GM23338 (cell line): ENCODE measurements at regions not wholly inside any gene's neighbourhood (a gene's known extent, or its start where the extent isn't known, plus 50 kb on each side); places are given as distances from the start of the nearest gene placed in this dataset.

Source experiments
- CREB1 ChIP-seq: fragments of 250-450 bp; sonication (Bioruptor Pico); IDR thresholded peaks from 2 replicates; pipeline ENCODE4 v1.5.0; 2020; ENCODE audit warnings: low read depth, mild to moderate bottlenecking, moderate library complexity
- EZH2 ChIP-seq: fragments of 200-600 bp; sonication (generic); IDR thresholded peaks from one replicate; pipeline ENCODE4 v1.8.0; 2017; ENCODE audit warnings: antibody characterized with exemption, mild to moderate bottlenecking, low read depth; ENCODE audit not compliant: unreplicated experiment
- EZH2phosphoT487 ChIP-seq: fragments of 200-600 bp; sonication (generic); IDR thresholded peaks from one replicate; pipeline ENCODE4 v1.8.1; 2018; ENCODE audit warnings: antibody characterized with exemption; ENCODE audit not compliant: unreplicated experiment
- JUNB ChIP-seq: IDR thresholded peaks from one replicate; pipeline ENCODE4 v1.6.1; 2016; ENCODE audit warnings: antibody characterized with exemption; ENCODE audit not compliant: unreplicated experiment
- NANOG ChIP-seq: IDR thresholded peaks from 2 replicates; pipeline ENCODE4 v1.6.1; 2016; ENCODE audit warnings: antibody characterized with exemption, borderline replicate concordance
- POLR2AphosphoS5 ChIP-seq: IDR thresholded peaks from 2 replicates; pipeline ENCODE4 v1.6.1; 2016; ENCODE audit warnings: antibody characterized with exemption, low read depth
- REST ChIP-seq: IDR thresholded peaks from one replicate; pipeline ENCODE4 v1.6.1; 2018; ENCODE audit warnings: antibody characterized with exemption; ENCODE audit not compliant: unreplicated experiment
- ZNF331 ChIP-seq: fragments of 250-450 bp; sonication (Bioruptor Pico); IDR thresholded peaks from 2 replicates; pipeline ENCODE4 v1.5.0; 2020; ENCODE audit warnings: low read depth, mild to moderate bottlenecking, moderate library complexity
- TF ChIP-seq, protein P1 (sequence below), 2 experiments: fragments of 200-600 bp in 1 of 2; sonication (generic) in 1 of 2; conservative IDR thresholded peaks; 2 replicates each; pipeline versions ENCODE4 v1.5.1 to v1.6.1; 2016 to 2017; ENCODE audit warnings: antibody characterized with exemption in 2 of 2, low read depth in 2 of 2, mild to moderate bottlenecking in 2 of 2, moderate library complexity in 1 of 2
- TF ChIP-seq, protein P2 (sequence below): fragments of 250-450 bp; sonication (Bioruptor Pico); IDR thresholded peaks from 2 replicates; pipeline ENCODE4 v1.5.0; 2020; ENCODE audit warnings: mild to moderate bottlenecking, moderate library complexity
- TF ChIP-seq, protein P3 (sequence below): IDR thresholded peaks from 2 replicates; pipeline ENCODE4 v1.6.1; 2016; ENCODE audit warnings: antibody characterized with exemption

GRCh38 chr4:112970903-112971302 lies 78.5 kb upstream of the ANK2 start:
- TF ChIP-seq EZH2 (no peak), POLR2AphosphoS5 (no peak), CREB1 (CRISPR knock-in tag) (no peak), EZH2phosphoT487 (no peak), REST (no peak), JUNB (no peak), ZNF331 (CRISPR knock-in tag) (no peak), NANOG (no peak)
- TF ChIP-seq, protein P1, sequence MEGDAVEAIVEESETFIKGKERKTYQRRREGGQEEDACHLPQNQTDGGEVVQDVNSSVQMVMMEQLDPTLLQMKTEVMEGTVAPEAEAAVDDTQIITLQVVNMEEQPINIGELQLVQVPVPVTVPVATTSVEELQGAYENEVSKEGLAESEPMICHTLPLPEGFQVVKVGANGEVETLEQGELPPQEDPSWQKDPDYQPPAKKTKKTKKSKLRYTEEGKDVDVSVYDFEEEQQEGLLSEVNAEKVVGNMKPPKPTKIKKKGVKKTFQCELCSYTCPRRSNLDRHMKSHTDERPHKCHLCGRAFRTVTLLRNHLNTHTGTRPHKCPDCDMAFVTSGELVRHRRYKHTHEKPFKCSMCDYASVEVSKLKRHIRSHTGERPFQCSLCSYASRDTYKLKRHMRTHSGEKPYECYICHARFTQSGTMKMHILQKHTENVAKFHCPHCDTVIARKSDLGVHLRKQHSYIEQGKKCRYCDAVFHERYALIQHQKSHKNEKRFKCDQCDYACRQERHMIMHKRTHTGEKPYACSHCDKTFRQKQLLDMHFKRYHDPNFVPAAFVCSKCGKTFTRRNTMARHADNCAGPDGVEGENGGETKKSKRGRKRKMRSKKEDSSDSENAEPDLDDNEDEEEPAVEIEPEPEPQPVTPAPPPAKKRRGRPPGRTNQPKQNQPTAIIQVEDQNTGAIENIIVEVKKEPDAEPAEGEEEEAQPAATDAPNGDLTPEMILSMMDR (conservative IDR thresholded peaks at IDR 0.05; ENCODE audit: low read depth in 2 of 2): no peak
- TF ChIP-seq, protein P2, sequence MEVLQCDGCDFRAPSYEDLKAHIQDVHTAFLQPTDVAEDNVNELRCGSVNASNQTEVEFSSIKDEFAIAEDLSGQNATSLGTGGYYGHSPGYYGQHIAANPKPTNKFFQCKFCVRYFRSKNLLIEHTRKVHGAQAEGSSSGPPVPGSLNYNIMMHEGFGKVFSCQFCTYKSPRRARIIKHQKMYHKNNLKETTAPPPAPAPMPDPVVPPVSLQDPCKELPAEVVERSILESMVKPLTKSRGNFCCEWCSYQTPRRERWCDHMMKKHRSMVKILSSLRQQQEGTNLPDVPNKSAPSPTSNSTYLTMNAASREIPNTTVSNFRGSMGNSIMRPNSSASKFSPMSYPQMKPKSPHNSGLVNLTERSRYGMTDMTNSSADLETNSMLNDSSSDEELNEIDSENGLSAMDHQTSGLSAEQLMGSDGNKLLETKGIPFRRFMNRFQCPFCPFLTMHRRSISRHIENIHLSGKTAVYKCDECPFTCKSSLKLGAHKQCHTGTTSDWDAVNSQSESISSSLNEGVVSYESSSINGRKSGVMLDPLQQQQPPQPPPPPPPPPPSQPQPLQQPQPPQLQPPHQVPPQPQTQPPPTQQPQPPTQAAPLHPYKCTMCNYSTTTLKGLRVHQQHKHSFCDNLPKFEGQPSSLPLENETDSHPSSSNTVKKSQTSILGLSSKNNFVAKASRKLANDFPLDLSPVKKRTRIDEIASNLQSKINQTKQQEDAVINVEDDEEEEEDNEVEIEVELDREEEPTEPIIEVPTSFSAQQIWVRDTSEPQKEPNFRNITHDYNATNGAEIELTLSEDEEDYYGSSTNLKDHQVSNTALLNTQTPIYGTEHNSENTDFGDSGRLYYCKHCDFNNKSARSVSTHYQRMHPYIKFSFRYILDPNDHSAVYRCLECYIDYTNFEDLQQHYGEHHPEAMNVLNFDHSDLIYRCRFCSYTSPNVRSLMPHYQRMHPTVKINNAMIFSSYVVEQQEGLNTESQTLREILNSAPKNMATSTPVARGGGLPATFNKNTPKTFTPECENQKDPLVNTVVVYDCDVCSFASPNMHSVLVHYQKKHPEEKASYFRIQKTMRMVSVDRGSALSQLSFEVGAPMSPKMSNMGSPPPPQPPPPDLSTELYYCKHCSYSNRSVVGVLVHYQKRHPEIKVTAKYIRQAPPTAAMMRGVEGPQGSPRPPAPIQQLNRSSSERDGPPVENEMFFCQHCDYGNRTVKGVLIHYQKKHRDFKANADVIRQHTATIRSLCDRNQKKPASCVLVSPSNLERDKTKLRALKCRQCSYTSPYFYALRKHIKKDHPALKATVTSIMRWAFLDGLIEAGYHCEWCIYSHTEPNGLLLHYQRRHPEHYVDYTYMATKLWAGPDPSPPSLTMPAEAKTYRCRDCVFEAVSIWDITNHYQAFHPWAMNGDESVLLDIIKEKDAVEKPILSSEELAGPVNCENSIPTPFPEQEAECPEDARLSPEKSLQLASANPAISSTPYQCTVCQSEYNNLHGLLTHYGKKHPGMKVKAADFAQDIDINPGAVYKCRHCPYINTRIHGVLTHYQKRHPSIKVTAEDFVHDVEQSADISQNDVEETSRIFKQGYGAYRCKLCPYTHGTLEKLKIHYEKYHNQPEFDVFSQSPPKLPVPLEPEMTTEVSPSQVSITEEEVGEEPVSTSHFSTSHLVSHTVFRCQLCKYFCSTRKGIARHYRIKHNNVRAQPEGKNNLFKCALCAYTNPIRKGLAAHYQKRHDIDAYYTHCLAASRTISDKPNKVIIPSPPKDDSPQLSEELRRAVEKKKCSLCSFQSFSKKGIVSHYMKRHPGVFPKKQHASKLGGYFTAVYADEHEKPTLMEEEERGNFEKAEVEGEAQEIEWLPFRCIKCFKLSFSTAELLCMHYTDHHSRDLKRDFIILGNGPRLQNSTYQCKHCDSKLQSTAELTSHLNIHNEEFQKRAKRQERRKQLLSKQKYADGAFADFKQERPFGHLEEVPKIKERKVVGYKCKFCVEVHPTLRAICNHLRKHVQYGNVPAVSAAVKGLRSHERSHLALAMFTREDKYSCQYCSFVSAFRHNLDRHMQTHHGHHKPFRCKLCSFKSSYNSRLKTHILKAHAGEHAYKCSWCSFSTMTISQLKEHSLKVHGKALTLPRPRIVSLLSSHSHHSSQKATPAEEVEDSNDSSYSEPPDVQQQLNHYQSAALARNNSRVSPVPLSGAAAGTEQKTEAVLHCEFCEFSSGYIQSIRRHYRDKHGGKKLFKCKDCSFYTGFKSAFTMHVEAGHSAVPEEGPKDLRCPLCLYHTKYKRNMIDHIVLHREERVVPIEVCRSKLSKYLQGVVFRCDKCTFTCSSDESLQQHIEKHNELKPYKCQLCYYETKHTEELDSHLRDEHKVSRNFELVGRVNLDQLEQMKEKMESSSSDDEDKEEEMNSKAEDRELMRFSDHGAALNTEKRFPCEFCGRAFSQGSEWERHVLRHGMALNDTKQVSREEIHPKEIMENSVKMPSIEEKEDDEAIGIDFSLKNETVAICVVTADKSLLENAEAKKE: no peak
- TF ChIP-seq, protein P3, sequence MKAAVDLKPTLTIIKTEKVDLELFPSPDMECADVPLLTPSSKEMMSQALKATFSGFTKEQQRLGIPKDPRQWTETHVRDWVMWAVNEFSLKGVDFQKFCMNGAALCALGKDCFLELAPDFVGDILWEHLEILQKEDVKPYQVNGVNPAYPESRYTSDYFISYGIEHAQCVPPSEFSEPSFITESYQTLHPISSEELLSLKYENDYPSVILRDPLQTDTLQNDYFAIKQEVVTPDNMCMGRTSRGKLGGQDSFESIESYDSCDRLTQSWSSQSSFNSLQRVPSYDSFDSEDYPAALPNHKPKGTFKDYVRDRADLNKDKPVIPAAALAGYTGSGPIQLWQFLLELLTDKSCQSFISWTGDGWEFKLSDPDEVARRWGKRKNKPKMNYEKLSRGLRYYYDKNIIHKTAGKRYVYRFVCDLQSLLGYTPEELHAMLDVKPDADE: no peak
